Rectal smooth muscle tissue (tissue), 1 donor: ENCODE measurements at regions not wholly inside any gene's neighbourhood (a gene's known extent, or its start where the extent isn't known, plus 50 kb on each side); places are given as distances from the start of the nearest gene placed in this dataset.

ENCODE experiments used
- H3K27ac ChIP-seq: one replicate; pipeline ENCODE4 v1.7.0; 2013; ENCODE audit warnings: low read depth, low read length, inconsistent platforms
- H3K27me3 ChIP-seq: one replicate; pipeline ENCODE4 v1.7.0; 2013; ENCODE audit warnings: low read length; ENCODE audit not compliant: control insufficient read depth, insufficient read depth
- H3K36me3 ChIP-seq: one replicate; pipeline ENCODE4 v1.7.0; 2013; ENCODE audit warnings: low read length; ENCODE audit not compliant: control insufficient read depth, insufficient read depth
- H3K4me1 ChIP-seq: one replicate; pipeline ENCODE4 v1.7.0; 2013; ENCODE audit warnings: low read length; ENCODE audit not compliant: control insufficient read depth, insufficient read depth
- H3K4me3 ChIP-seq: one replicate; pipeline ENCODE4 v1.7.0; 2013; ENCODE audit warnings: low read length
- H3K9ac ChIP-seq: one replicate; pipeline ENCODE4 v1.7.0; 2013; ENCODE audit warnings: low read length

DNA sequence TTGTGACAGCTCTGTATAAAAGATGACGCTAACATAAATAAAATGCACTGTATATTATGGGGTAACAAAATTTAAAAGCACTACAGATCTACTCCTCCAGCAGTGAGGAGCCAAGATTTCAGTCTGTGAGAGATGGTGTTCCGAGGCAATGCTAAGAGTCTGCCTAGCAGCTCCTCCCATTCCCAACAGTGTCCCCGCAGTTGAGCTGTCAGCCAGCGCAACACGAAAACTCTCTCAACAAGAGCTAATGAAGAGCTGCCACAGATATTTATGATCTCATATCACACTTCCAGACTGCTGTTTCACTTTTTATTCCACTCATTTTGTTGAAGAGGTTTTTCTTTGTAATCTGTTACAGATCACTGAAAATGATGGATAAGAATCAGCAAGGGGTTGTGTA lies 53.9 kb upstream of the ESRRG start:
- H3K4me3 ChIP-seq: no peak overlapping the region
- no peaks in the 10 kb centered on the region for H3K36me3 ChIP-seq
- no peaks in the 10 kb centered on the region for H3K27me3 ChIP-seq
- no peak overlapping the region for H3K27ac ChIP-seq
- H3K4me1 ChIP-seq: no peaks in the 10 kb centered on the region
- H3K9ac ChIP-seq: no peak overlapping the region
